Adrenal gland (tissue), 5 donors: ENCODE measurements at regions not wholly inside any gene's neighbourhood (a gene's known extent, or its start where the extent isn't known, plus 50 kb on each side); places are given as distances from the start of the nearest gene placed in this dataset.

Experiments used
- POLR2A ChIP-seq, 2 donors: fragments of 450-650 bp; IDR thresholded peaks; one replicate each; pipeline ENCODE4 v1.6.1; 2017; ENCODE audit warnings: antibody characterized with exemption in 2 of 2, mild to moderate bottlenecking in 2 of 2, moderate library complexity in 1 of 2
- TF ChIP-seq, protein P1 (sequence below), 6 experiments: fragments of 450-650 bp in 4 of 6; fragments of 200-600 bp in 2 of 6; sonication (generic) in 1 of 6; IDR thresholded peaks; 1 replicate in 5 of 6; 2 replicates in 1 of 6; pipeline versions ENCODE4 v1.5.1 to v1.8.0; 2016 to 2021; ENCODE audit warnings: antibody characterized with exemption in 6 of 6, mild to moderate bottlenecking in 2 of 6, moderate library complexity in 1 of 6
- donor health status: DM: no; HTN: no; CAD: no.

DNA sequence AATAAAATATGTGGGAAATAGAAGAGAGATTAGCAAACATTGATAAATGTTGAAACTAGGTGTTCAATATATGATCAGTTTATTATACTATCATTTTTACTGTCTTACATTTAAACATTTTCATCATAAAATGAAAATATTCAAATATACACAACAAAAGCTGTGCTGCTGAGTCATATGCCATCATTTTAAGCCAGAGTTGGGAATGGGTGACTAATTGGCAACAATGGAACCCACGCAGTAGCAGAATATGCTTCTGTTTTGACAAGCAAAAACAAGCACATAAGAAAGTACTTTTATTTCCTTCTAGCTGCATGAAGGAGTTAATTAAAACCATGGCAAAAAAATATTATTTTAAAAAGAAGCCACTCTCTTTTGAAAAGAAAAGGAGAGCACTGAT, 340.0 kb upstream of the EDIL3 start:
- TF ChIP-seq, protein P1, sequence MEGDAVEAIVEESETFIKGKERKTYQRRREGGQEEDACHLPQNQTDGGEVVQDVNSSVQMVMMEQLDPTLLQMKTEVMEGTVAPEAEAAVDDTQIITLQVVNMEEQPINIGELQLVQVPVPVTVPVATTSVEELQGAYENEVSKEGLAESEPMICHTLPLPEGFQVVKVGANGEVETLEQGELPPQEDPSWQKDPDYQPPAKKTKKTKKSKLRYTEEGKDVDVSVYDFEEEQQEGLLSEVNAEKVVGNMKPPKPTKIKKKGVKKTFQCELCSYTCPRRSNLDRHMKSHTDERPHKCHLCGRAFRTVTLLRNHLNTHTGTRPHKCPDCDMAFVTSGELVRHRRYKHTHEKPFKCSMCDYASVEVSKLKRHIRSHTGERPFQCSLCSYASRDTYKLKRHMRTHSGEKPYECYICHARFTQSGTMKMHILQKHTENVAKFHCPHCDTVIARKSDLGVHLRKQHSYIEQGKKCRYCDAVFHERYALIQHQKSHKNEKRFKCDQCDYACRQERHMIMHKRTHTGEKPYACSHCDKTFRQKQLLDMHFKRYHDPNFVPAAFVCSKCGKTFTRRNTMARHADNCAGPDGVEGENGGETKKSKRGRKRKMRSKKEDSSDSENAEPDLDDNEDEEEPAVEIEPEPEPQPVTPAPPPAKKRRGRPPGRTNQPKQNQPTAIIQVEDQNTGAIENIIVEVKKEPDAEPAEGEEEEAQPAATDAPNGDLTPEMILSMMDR (IDR thresholded peaks at IDR 0.05) = no peak
- TF ChIP-seq POLR2A (IDR thresholded peaks at IDR 0.05) = no peak
